Astrocyte (in vitro differentiated cells and primary cell): ENCODE measurements at regions not wholly inside any gene's neighbourhood (a gene's known extent, or its start where the extent isn't known, plus 50 kb on each side); places are given as distances from the start of the nearest gene placed in this dataset.

ENCODE experiments used
- EZH2 ChIP-seq: IDR thresholded peaks from 2 replicates; pipeline ENCODE4 v1.6.1; 2012; ENCODE audit warnings: mild to moderate bottlenecking, low read length, inconsistent platforms; ENCODE audit not compliant: insufficient read depth
- TF ChIP-seq, protein P1 (sequence below): IDR thresholded peaks from 2 replicates; pipeline ENCODE4 v1.5.1; 2011; ENCODE audit warnings: low read depth, mild to moderate bottlenecking, inconsistent platforms, low read length, moderate library complexity; ENCODE audit not compliant: insufficient read depth

- TF ChIP-seq, protein P1, sequence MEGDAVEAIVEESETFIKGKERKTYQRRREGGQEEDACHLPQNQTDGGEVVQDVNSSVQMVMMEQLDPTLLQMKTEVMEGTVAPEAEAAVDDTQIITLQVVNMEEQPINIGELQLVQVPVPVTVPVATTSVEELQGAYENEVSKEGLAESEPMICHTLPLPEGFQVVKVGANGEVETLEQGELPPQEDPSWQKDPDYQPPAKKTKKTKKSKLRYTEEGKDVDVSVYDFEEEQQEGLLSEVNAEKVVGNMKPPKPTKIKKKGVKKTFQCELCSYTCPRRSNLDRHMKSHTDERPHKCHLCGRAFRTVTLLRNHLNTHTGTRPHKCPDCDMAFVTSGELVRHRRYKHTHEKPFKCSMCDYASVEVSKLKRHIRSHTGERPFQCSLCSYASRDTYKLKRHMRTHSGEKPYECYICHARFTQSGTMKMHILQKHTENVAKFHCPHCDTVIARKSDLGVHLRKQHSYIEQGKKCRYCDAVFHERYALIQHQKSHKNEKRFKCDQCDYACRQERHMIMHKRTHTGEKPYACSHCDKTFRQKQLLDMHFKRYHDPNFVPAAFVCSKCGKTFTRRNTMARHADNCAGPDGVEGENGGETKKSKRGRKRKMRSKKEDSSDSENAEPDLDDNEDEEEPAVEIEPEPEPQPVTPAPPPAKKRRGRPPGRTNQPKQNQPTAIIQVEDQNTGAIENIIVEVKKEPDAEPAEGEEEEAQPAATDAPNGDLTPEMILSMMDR, result no peak
- no peak for TF ChIP-seq EZH2
Measured at GRCh38 chr3:80114694-80115093, 346.9 kb upstream of the ROBO1 start.
